ENCODE measurements at regions not wholly inside any gene's neighbourhood (a gene's known extent, or its start where the extent isn't known, plus 50 kb on each side); places are given as distances from the start of the nearest gene placed in this dataset.
"Not testable (repeated sequence)": the region's sequence is repeated elsewhere in the genome, so short reads cannot be mapped to it uniquely, and the experiment has no call there.

GRCh38 chrY:20042993-20043392, 298.5 kb upstream of the KDM5D start:
- FAIRE-seq (no peak), DNase-seq (no peak)
- no peak for TF ChIP-seq CTCF (IDR thresholded peaks at IDR 0.05; ENCODE audit: borderline replicate concordance, extremely low read depth, insufficient read depth)
- no peak overlapping the region for H3K4me3 ChIP-seq (ENCODE audit: low read length in 3 of 3)
- no peak overlapping the region for H3K27ac ChIP-seq (ENCODE audit: low read depth in 2 of 2, low read length in 2 of 2)
- intact Hi-C loops (cut with DNase I), result no loop called here
- no peaks in the 10 kb centered on the region for H3K9me3 ChIP-seq (ENCODE audit: control insufficient read depth in 2 of 3, insufficient read depth in 1 of 3, low read length in 3 of 3)
- H3K36me3 ChIP-seq (ENCODE audit: control insufficient read depth in 2 of 3, insufficient read depth in 3 of 3, low read length in 3 of 3), result no peaks in the 10 kb centered on the region
- H3K9ac ChIP-seq (ENCODE audit: low read length in 3 of 3), result no peak overlapping the region
- H3K27me3 ChIP-seq (ENCODE audit: control insufficient read depth, insufficient read depth, low read length), result no peaks in the 10 kb centered on the region
- H3K4me1 ChIP-seq (ENCODE audit: control insufficient read depth in 2 of 3, insufficient read depth in 2 of 3, low read depth in 1 of 3, low read length in 3 of 3), result no peaks in the 10 kb centered on the region

- Histone ChIP-seq H3K4me3 (ENCODE audit: low read length in 3 of 3) (no peak overlapping the region), H3K4me1 (ENCODE audit: control insufficient read depth in 2 of 3, insufficient read depth in 2 of 3, low read depth in 1 of 3, low read length in 3 of 3) (no peaks in the 10 kb centered on the region), H3K9ac (ENCODE audit: low read length in 3 of 3) (no peak overlapping the region), H3K27me3 (ENCODE audit: control insufficient read depth, insufficient read depth, low read length) (no peaks in the 10 kb centered on the region), H3K9me3 (ENCODE audit: control insufficient read depth in 2 of 3, insufficient read depth in 1 of 3, low read length in 3 of 3) (no peaks in the 10 kb centered on the region), H3K36me3 (ENCODE audit: control insufficient read depth in 2 of 3, insufficient read depth in 3 of 3, low read length in 3 of 3) (no peaks in the 10 kb centered on the region), H3K27ac (ENCODE audit: low read depth in 2 of 2, low read length in 2 of 2) (no peak overlapping the region)
- intact Hi-C loops (cut with DNase I), result no loop called here
- FAIRE-seq (no peak), DNase-seq (no peak)
- no peak for TF ChIP-seq CTCF (IDR thresholded peaks at IDR 0.05; ENCODE audit: borderline replicate concordance, extremely low read depth, insufficient read depth)
These were observed 281.1 kb upstream of the KDM5D start for GRCh38 chrY:20025676-20026075.

GRCh38 chrY:19993410-19993809, 248.9 kb upstream of the KDM5D start:
- FAIRE-seq; H3K4me1 ChIP-seq (ENCODE audit: control insufficient read depth in 2 of 3, insufficient read depth in 2 of 3, low read depth in 1 of 3, low read length in 3 of 3); H3K9ac ChIP-seq (ENCODE audit: low read length in 3 of 3); H3K9me3 ChIP-seq (ENCODE audit: control insufficient read depth in 2 of 3, insufficient read depth in 1 of 3, low read length in 3 of 3); H3K4me3 ChIP-seq (ENCODE audit: low read length in 3 of 3); H3K27ac ChIP-seq (ENCODE audit: low read depth in 2 of 2, low read length in 2 of 2); H3K36me3 ChIP-seq (ENCODE audit: control insufficient read depth in 2 of 3, insufficient read depth in 3 of 3, low read length in 3 of 3); DNase-seq; H3K27me3 ChIP-seq (ENCODE audit: control insufficient read depth, insufficient read depth, low read length); intact Hi-C loops (cut with DNase I): not testable (repeated sequence)

GRCh38 chrY:19973012-19973411, 228.5 kb upstream of the KDM5D start:
- no peak overlapping the region for H3K9ac ChIP-seq (ENCODE audit: low read length in 3 of 3)
- no peak overlapping the region for H3K4me3 ChIP-seq (ENCODE audit: low read length in 3 of 3)
- H3K4me1 ChIP-seq (ENCODE audit: control insufficient read depth in 2 of 3, insufficient read depth in 2 of 3, low read depth in 1 of 3, low read length in 3 of 3), result no peaks in the 10 kb centered on the region
- no peaks in the 10 kb centered on the region for H3K27me3 ChIP-seq (ENCODE audit: control insufficient read depth, insufficient read depth, low read length)
- TF ChIP-seq CTCF (IDR thresholded peaks at IDR 0.05; ENCODE audit: borderline replicate concordance, extremely low read depth, insufficient read depth), result no peak
- H3K27ac ChIP-seq (ENCODE audit: low read depth in 2 of 2, low read length in 2 of 2), result no peak overlapping the region
- no peak for FAIRE-seq
- H3K36me3 ChIP-seq (ENCODE audit: control insufficient read depth in 2 of 3, insufficient read depth in 3 of 3, low read length in 3 of 3), result no peaks in the 10 kb centered on the region
- intact Hi-C loops (cut with DNase I), result no loop called here
- no peak for DNase-seq
- H3K9me3 ChIP-seq (ENCODE audit: control insufficient read depth in 2 of 3, insufficient read depth in 1 of 3, low read length in 3 of 3), result no peaks in the 10 kb centered on the region

All from kidney (tissue), 13 donors.